ENCODE measurements at regions not wholly inside any gene's neighbourhood (a gene's known extent, or its start where the extent isn't known, plus 50 kb on each side); places are given as distances from the start of the nearest gene placed in this dataset.

GRCh38 chr10:90141791-90142190, 440.4 kb downstream of the KIF20B start:
- H3K36me3 ChIP-seq (replicated peaks in 1 of 2; ENCODE audit: insufficient read depth in 1 of 2, low read depth in 2 of 2): no peaks in the 10 kb centered on the region
- H3K4me3 ChIP-seq: no peak overlapping the region
- 13 to 17% methylated on average over 1 of the region's 1 CpG for WGBS, 2 donors
- TF ChIP-seq CTCF (IDR thresholded peaks at IDR 0.05): no peak
- TF ChIP-seq POLR2A (IDR thresholded peaks at IDR 0.05): no peak
- H3K27ac ChIP-seq: no peak overlapping the region
- no peaks in the 10 kb centered on the region for H3K4me1 ChIP-seq
- H3K9me3 ChIP-seq: peaks cover 0 to 14% (median 3%) of the 10 kb centered on the region in 3 donors
- intact Hi-C loops (cut with DNase I): no loop called here
- no peaks in the 10 kb centered on the region for H3K27me3 ChIP-seq
- DNase-seq (no peak), ATAC-seq (no peak)

- no peaks in the 10 kb centered on the region for H3K4me1 ChIP-seq
- ATAC-seq: no peak
- TF ChIP-seq CTCF (IDR thresholded peaks at IDR 0.05) (no peak), POLR2A (IDR thresholded peaks at IDR 0.05) (no peak)
- intact Hi-C loops (cut with DNase I): no loop called here
- no peaks in the 10 kb centered on the region for H3K27me3 ChIP-seq
- no peak for DNase-seq
- no peak overlapping the region for H3K27ac ChIP-seq
- WGBS, 2 donors: 66 to 67% methylated on average over 1 of the region's 1 CpG
- H3K4me3 ChIP-seq: no peak overlapping the region
- H3K36me3 ChIP-seq (replicated peaks in 1 of 2; ENCODE audit: insufficient read depth in 1 of 2, low read depth in 2 of 2): no peaks in the 10 kb centered on the region
- peaks cover 0 to 6% (median 0%) of the 10 kb centered on the region in 3 donors for H3K9me3 ChIP-seq
Measured at GRCh38 chr10:90143937-90144336, 442.5 kb downstream of the KIF20B start.

- 41 to 53% methylated on average over 6 of the region's 6 CpGs for WGBS, 2 donors
- no peaks in the 10 kb centered on the region for H3K4me1 ChIP-seq
- TF ChIP-seq POLR2A (IDR thresholded peaks at IDR 0.05): no peak
- peak in 2 of 7 experiments; percentile 15 to 18 for TF ChIP-seq CTCF (IDR thresholded peaks at IDR 0.05)
- intact Hi-C loops (cut with DNase I): no loop called here
- DNase-seq (no peak), ATAC-seq (no peak)
- no peaks in the 10 kb centered on the region for H3K36me3 ChIP-seq (replicated peaks in 1 of 2; ENCODE audit: insufficient read depth in 1 of 2, low read depth in 2 of 2)
- no peak overlapping the region for H3K27ac ChIP-seq
- H3K9me3 ChIP-seq: no peaks in the 10 kb centered on the region
- H3K4me3 ChIP-seq: no peak overlapping the region
- no peaks in the 10 kb centered on the region for H3K27me3 ChIP-seq
Measured at GRCh38 chr10:90148116-90148855, 446.9 kb downstream of the KIF20B start.

- TF ChIP-seq POLR2A (IDR thresholded peaks at IDR 0.05): no peak
- no peak for TF ChIP-seq CTCF (IDR thresholded peaks at IDR 0.05)
- intact Hi-C loops (cut with DNase I): no loop called here
- Histone ChIP-seq H3K9me3 (no peaks in the 10 kb centered on the region), H3K4me3 (no peak overlapping the region), H3K4me1 (no peaks in the 10 kb centered on the region), H3K36me3 (replicated peaks in 1 of 2; ENCODE audit: insufficient read depth in 1 of 2, low read depth in 2 of 2) (no peaks in the 10 kb centered on the region), H3K27me3 (no peaks in the 10 kb centered on the region), H3K27ac (no peak overlapping the region)
- ATAC-seq (no peak), DNase-seq (no peak)
- WGBS, 2 donors: 84 to 88% methylated on average over 1 of the region's 1 CpG
Measured at GRCh38 chr10:90149563-90149962, 448.2 kb downstream of the KIF20B start.

GRCh38 chr10:90162271-90162853, 461.0 kb downstream of the KIF20B start:
- H3K27me3 ChIP-seq: no peaks in the 10 kb centered on the region
- TF ChIP-seq POLR2A (IDR thresholded peaks at IDR 0.05) (no peak), CTCF (IDR thresholded peaks at IDR 0.05) (no peak)
- H3K4me1 ChIP-seq: no peaks in the 10 kb centered on the region
- no peaks in the 10 kb centered on the region for H3K36me3 ChIP-seq (replicated peaks in 1 of 2; ENCODE audit: insufficient read depth in 1 of 2, low read depth in 2 of 2)
- 55 to 61% methylated on average over 2 of the region's 2 CpGs for WGBS, 2 donors
- ATAC-seq: no peak
- no peak for DNase-seq
- no peak overlapping the region for H3K4me3 ChIP-seq
- no peaks in the 10 kb centered on the region for H3K9me3 ChIP-seq
- no peak overlapping the region for H3K27ac ChIP-seq
- intact Hi-C loops (cut with DNase I): no loop called here

Data from body of pancreas (tissue), 4 donors.